Esophagus squamous epithelium (tissue), 5 donors: ENCODE measurements at regions not wholly inside any gene's neighbourhood (a gene's known extent, or its start where the extent isn't known, plus 50 kb on each side); places are given as distances from the start of the nearest gene placed in this dataset.
"Not testable (repeated sequence)": the region's sequence is repeated elsewhere in the genome, so short reads cannot be mapped to it uniquely, and the experiment has no call there.

ENCODE experiments used
- DNase-seq: peaks from one replicate; lab custom pipeline; 2025; lab: John Stamatoyannopoulos, UW
- H3K27ac ChIP-seq, 4 donors: fragments of 200-600 bp; sonication (generic); one replicate each; pipeline ENCODE4 v1.5.1; 2016 to 2019; ENCODE audit warnings: mild to moderate bottlenecking in 1 of 4
- H3K27me3 ChIP-seq, 4 donors: fragments of 200-600 bp; sonication (generic); 1 replicate in 3 of 4; 2 replicates in 1 of 4; pipeline versions ENCODE4 v1.5.1 to v1.6.0; 2017 to 2021; ENCODE audit warnings: antibody characterized with exemption in 1 of 4
- H3K36me3 ChIP-seq, 3 donors: fragments of 200-600 bp; sonication (generic); one replicate each; pipeline ENCODE4 v1.5.1; 2016 to 2019
- H3K4me1 ChIP-seq, 3 donors: fragments of 200-600 bp; sonication (generic); one replicate each; pipeline ENCODE4 v1.5.1; 2017 to 2019
- H3K4me3 ChIP-seq, 4 donors: fragments of 200-600 bp; sonication (generic); 1 replicate in 3 of 4; 2 replicates in 1 of 4; pipeline ENCODE4 v1.5.1; 2016 to 2019; ENCODE audit warnings: mild to moderate bottlenecking in 2 of 4, moderate library complexity in 1 of 4
- H3K9me3 ChIP-seq, 3 donors: fragments of 200-600 bp; sonication (generic); one replicate each; pipeline ENCODE4 v1.5.1; 2016 to 2019
- CTCF ChIP-seq, 6 experiments: fragments of 450-650 bp in 4 of 6; fragments of 200-600 bp in 2 of 6; sonication (generic) in 2 of 6; IDR thresholded peaks; one replicate each; pipeline ENCODE4 v1.5.1; 2016 to 2019; ENCODE audit warnings: antibody characterized with exemption in 6 of 6, mild to moderate bottlenecking in 4 of 6, moderate library complexity in 4 of 6
- POLR2A ChIP-seq, 4 donors: fragments of 450-650 bp; IDR thresholded peaks; one replicate each; pipeline ENCODE4 v1.6.1; 2017; ENCODE audit warnings: antibody characterized with exemption in 4 of 4, mild to moderate bottlenecking in 4 of 4, moderate library complexity in 3 of 4
- WGBS, 2 donors: methylation state at CpG; one replicate each; pipeline ENCODE4 v1.1.5; 2018; 5-methylcytosine and 5-hydroxymethylcytosine counted together
- intact Hi-C: fragments of 100-400 bp; cut with DNase I; formaldehyde crosslinking; loops from one replicate; pipeline ENCODE4 v1.15.0; 2022
- donor health status: DM: yes; HTN: yes; CAD: no.

- no peaks in the 10 kb centered on the region for H3K36me3 ChIP-seq
- H3K4me1 ChIP-seq, result no peaks in the 10 kb centered on the region
- H3K9me3 ChIP-seq, result no peaks in the 10 kb centered on the region
- H3K27me3 ChIP-seq, result no peaks in the 10 kb centered on the region
- WGBS, 2 donors, result 82 to 83% methylated on average over 7 to 10 of the region's 11 CpGs
- H3K27ac ChIP-seq, result no peak overlapping the region
- DNase-seq, result no peak
- H3K4me3 ChIP-seq, result no peak overlapping the region
- intact Hi-C loops, result no loop called here
- no peak for TF ChIP-seq CTCF (IDR thresholded peaks at IDR 0.05)
- no peak for TF ChIP-seq POLR2A (IDR thresholded peaks at IDR 0.05)
Observed at GRCh38 chr15:84151205-84151931, 84.2 kb upstream of the GOLGA6L4 start.

- intact Hi-C loops, H3K4me3 ChIP-seq, DNase-seq, H3K9me3 ChIP-seq, H3K4me1 ChIP-seq, H3K36me3 ChIP-seq, H3K27ac ChIP-seq, H3K27me3 ChIP-seq: not testable (repeated sequence)
- WGBS, 2 donors, result 83 to 100% methylated on average over 2 to 3 of the region's 8 CpGs
Observed at GRCh38 chr15:84152381-84152979, 83.1 kb upstream of the GOLGA6L4 start.

GRCh38 chr15:84153655-84154140 is 81.9 kb upstream of the GOLGA6L4 start:
- intact Hi-C loops, H3K4me1 ChIP-seq, H3K9me3 ChIP-seq, H3K4me3 ChIP-seq, DNase-seq, H3K36me3 ChIP-seq, H3K27me3 ChIP-seq, H3K27ac ChIP-seq: not testable (repeated sequence)
- WGBS, 2 donors, result 80 to 84% methylated on average over 7 to 9 of the region's 11 CpGs

- DNase-seq, H3K27ac ChIP-seq, H3K4me1 ChIP-seq, H3K9me3 ChIP-seq, H3K27me3 ChIP-seq, H3K36me3 ChIP-seq, intact Hi-C loops, H3K4me3 ChIP-seq: not testable (repeated sequence)
- 52 to 72% methylated on average over 6 to 7 of the region's 8 CpGs for WGBS, 2 donors
Observed at GRCh38 chr15:84154314-84154713, 81.3 kb upstream of the GOLGA6L4 start.

GRCh38 chr15:84154787-84155186 is 80.8 kb upstream of the GOLGA6L4 start:
- DNase-seq, H3K4me1 ChIP-seq, H3K27ac ChIP-seq, H3K9me3 ChIP-seq, H3K27me3 ChIP-seq, H3K4me3 ChIP-seq, intact Hi-C loops, H3K36me3 ChIP-seq: not testable (repeated sequence)
- WGBS, 2 donors, result 91 to 93% methylated on average over 5 of the region's 9 CpGs

- H3K4me3 ChIP-seq, H3K27ac ChIP-seq, H3K36me3 ChIP-seq, intact Hi-C loops, H3K4me1 ChIP-seq, DNase-seq, H3K9me3 ChIP-seq, H3K27me3 ChIP-seq: not testable (repeated sequence)
- no CpG with 5 or more reads among the region's 22 CpGs for WGBS, 2 donors
Observed at GRCh38 chr15:84155792-84156587, 79.6 kb upstream of the GOLGA6L4 start.

GRCh38 chr15:84156588-84156840 is 79.1 kb upstream of the GOLGA6L4 start:
- H3K4me3 ChIP-seq, H3K9me3 ChIP-seq, H3K4me1 ChIP-seq, H3K36me3 ChIP-seq, H3K27me3 ChIP-seq, DNase-seq, intact Hi-C loops, H3K27ac ChIP-seq: not testable (repeated sequence)
- WGBS, 2 donors, result 84 to 90% methylated on average over 2 to 3 of the region's 3 CpGs

- H3K4me3 ChIP-seq, H3K4me1 ChIP-seq, H3K36me3 ChIP-seq, H3K9me3 ChIP-seq, DNase-seq, intact Hi-C loops, H3K27me3 ChIP-seq, H3K27ac ChIP-seq: not testable (repeated sequence)
- WGBS, 2 donors, result 65 to 88% methylated on average over 7 of the region's 11 CpGs
Observed at GRCh38 chr15:84157056-84157632, 78.4 kb upstream of the GOLGA6L4 start.

GRCh38 chr15:84157857-84158256 is 77.7 kb upstream of the GOLGA6L4 start:
- H3K36me3 ChIP-seq, H3K4me1 ChIP-seq, H3K27ac ChIP-seq, H3K27me3 ChIP-seq, H3K9me3 ChIP-seq, DNase-seq, H3K4me3 ChIP-seq, intact Hi-C loops: not testable (repeated sequence)
- WGBS, 2 donors, result 83 to 100% methylated on average over 2 to 3 of the region's 3 CpGs

GRCh38 chr15:84159346-84160269 is 76.0 kb upstream of the GOLGA6L4 start:
- H3K9me3 ChIP-seq, H3K4me1 ChIP-seq, H3K36me3 ChIP-seq, DNase-seq, H3K27ac ChIP-seq, H3K4me3 ChIP-seq, intact Hi-C loops, H3K27me3 ChIP-seq: not testable (repeated sequence)
- WGBS, 2 donors, result 87 to 100% methylated on average over 1 to 7 of the region's 17 CpGs
